ENCODE measurements at regions not wholly inside any gene's neighbourhood (a gene's known extent, or its start where the extent isn't known, plus 50 kb on each side); places are given as distances from the start of the nearest gene placed in this dataset.

- no peak for TF ChIP-seq CTCF (conservative IDR thresholded peaks at IDR 0.05; ENCODE audit: low read length)
- TF ChIP-seq EZH2phosphoT487 (IDR thresholded peaks at IDR 0.05; ENCODE audit: borderline replicate concordance), result no peak
These were observed 312.7 kb upstream of the IGFBP3 start for GRCh38 chr7:46233585-46234329.
